Fibroblast of skin of right quadriceps (primary cell): ENCODE measurements at regions not wholly inside any gene's neighbourhood (a gene's known extent, or its start where the extent isn't known, plus 50 kb on each side); places are given as distances from the start of the nearest gene placed in this dataset.

Experiments used
- DNase-seq: peaks from one replicate; pipeline ENCODE4 v3.0.0-alpha.2; 2013

- DNase-seq: peak; percentile 72
Measured at GRCh38 chr3:66592927-66593625, 92.3 kb upstream of the LRIG1 start.

DNA sequence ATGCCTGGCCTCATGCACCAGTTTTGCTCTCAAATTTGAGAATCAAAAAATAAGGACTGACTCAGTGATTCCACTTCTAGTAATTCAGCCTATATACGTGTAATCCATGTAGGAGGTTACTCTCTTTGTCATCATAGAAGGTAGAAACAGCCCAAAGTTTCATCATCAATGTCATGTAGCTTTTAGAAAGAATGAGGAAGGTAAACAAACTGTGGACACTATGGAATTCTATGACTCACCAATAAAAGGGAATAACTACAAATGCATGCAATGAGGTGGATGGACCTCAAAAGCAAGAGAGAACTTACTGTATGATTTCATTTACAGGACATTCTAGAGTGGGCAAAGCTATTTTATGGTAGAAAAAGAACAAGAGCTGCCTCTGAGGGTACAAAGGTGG, 93.2 kb upstream of the LRIG1 start:
- peak; percentile 97 for DNase-seq

DNA sequence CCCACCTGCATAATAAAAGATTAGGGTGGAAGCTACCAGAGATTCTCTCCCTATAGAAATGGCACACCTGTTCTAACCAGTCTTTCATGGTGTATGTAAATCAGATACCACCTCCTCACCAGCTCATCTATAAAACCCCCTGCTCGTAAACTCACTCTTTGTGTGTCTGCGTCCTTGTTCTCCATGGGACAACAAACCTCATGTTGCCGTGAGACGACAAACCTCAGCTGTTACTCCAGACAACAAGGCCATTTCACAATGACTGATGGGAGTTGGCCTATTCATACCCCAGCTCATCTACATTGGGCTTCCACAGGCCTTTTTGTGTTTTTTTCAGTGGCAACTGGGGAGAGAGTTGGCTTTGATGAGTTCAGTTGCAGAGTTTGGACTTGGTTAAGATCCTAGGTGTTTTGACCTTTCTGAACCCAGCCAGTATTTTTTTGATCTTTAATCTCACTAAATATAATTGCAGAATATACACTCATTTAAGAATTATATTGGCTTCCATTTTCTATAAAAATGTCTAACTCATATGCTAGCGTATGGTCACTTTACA, 96.6 kb upstream of the LRIG1 start:
- DNase-seq: no peak

DNA sequence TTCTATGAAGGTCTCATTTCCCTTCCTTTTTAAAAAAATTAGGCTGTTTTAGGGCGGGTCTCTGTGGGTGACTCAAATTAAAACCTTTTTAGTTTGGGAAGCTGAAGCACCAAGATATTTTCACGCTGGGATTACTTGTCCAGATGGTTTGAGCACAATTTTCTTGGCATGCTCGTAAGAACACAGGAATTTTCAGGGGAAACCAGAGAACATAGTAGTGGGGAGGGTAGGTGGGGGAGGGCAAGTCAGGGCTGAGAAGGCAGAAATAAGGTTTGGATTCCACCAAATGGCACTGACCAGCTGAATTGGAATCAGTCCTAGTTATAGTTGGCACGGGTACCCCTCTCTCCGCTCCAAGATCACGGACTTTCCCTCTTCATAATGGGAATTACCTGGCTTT, 97.3 kb upstream of the LRIG1 start:
- peak; percentile 90 for DNase-seq

- no peak for DNase-seq
Measured at GRCh38 chr3:66602237-66602636, 101.4 kb upstream of the LRIG1 start.

DNA sequence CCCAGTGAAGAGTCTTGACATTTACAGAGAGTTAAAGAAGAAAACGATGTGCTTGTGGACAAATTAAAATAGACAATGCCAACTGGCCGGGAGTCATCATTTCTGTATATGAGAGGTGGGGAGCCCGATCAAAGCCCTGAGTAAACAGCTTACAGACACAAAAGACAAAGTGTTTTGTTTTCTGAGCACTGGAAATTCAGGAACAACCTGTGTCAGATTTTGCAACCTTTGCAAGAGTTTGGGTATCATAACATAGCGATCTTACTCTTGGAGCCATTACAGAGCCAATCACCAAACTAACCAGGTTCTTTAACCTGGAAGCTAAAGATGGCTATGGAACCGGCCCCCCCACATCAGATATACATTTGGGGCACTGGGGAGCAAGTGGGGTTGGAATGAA, 101.9 kb upstream of the LRIG1 start:
- DNase-seq: no peak

GRCh38 chr3:66603151-66603611, 102.4 kb upstream of the LRIG1 start:
- DNase-seq: peak; percentile 21

DNA sequence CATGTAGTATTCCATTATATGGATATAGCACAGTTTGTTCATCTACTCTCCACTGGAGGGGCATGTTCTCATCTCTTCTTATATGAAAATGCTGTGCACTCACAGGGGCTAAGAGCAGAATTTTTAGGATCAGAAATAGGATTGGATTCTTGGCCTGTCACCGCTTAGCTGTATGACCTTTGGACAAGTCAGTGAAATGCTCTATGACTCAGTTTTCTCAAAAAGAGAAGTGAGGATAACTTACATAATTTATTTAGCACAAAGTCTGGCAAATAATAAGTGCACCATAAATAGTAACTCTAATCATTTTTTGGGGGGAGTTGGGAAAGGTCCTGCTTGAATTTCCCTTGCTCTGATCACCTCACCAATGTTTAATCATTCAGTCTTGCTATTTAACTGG, 103.7 kb upstream of the LRIG1 start:
- no peak for DNase-seq

DNA sequence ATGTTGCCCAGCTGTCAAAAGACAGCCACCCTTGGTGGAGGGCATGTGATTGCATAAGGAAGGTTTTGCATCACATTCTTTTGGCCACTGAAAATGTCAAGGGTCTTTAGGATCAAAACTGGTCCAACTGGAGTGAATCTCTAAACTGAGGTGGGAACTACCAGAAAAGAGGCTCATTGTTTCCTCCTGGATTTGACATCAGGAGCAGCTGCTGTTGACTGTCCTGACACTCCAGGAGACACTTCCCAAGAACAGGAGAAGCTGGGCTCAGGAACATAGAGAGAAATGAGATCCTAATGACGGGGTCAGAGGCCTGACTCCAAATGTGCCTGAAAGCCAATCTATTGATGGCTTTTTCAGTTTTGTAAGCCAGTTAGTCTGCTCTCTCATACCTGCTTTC, 105.3 kb upstream of the LRIG1 start:
- no peak for DNase-seq

DNA sequence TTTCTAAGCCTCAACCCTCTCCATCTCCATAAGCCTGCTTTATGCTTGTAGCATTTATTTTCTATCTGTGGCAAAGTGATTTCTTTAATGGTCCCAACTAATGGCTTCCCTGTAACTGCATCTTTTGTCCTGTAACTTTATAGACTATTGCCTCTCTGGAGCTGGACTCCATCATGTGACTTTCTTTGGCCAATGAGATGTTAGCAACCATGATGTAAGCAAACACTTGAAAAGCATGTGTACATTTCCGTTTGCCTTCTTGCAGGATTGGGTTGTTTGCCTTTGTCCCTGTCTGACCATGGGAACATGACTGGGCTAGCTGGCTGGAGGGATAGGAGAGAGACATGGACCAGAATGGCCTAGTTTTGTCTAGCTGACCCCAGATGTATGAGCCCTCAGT, 106.0 kb upstream of the LRIG1 start:
- DNase-seq: no peak

DNA sequence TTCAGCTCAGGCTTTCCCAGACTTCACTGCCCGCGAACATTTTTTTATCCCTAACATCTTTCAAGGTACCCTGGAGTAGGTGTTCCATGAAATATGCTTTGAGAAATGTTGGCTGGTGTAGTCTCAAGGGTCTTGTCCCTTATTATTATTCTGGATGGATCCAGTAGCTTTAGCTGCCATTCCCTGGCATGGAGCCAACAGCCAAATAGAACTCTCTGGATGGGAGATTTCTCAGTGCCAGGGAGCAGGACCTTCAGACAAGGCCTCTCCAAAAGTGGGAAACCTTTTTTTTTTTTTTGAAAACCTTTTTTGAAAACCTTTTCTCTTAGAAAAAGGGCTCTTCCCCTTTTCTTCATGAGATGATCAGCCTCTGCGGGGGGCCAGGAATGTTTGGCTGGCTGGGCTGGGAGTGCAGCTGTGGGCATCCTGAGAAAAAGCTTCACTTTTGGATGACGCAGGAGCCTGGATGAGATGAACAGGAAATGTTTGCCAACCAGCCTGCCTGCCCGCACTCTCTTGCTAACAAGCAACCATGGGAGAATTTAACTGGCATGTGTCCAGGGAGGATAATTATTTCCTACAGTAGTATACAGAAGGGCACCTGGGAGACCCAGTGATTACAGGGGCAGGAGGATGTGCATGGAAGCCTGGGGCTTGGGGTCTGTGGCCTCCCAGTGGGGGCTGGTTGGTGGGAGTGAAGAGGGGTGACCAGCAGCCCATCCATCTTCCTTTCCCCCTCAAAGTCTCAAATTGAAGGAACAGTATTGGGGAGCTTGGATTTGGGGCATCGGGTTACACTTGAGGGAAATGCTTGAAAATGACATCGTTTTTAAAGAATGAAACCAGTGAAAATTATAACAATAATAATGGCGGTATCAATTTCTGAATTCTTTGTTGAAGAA, 109.1 kb upstream of the LRIG1 start:
- DNase-seq: peak; percentile 82

GRCh38 chr3:66610562-66610909, 109.7 kb upstream of the LRIG1 start:
- no peak for DNase-seq

- no peak for DNase-seq
Measured at GRCh38 chr3:66615643-66616301, 115.0 kb upstream of the LRIG1 start.

GRCh38 chr3:66617351-66617750, 116.5 kb upstream of the LRIG1 start:
- no peak for DNase-seq

GRCh38 chr3:66618066-66618465, 117.2 kb upstream of the LRIG1 start:
- peak; percentile 72 for DNase-seq

DNA sequence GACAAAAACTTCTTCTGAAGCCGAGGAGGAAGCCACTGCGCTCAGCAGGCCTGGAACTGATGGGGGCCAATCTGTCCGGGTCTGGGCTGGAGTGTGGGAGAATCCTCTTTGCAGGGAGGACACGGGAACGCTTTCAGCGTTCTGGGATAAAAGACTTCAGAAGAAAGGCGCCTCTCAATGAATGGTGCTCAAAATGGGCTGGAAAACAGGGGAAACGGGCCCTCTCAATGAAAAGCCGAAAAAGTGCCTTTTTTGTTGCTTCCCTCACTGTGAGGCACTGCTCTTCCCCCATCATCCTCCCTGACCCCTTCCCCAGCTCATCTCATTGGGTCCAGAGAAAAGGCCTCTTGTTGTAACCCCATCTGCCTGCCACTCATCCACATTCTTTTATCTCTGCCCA, 119.5 kb upstream of the LRIG1 start:
- no peak for DNase-seq

DNA sequence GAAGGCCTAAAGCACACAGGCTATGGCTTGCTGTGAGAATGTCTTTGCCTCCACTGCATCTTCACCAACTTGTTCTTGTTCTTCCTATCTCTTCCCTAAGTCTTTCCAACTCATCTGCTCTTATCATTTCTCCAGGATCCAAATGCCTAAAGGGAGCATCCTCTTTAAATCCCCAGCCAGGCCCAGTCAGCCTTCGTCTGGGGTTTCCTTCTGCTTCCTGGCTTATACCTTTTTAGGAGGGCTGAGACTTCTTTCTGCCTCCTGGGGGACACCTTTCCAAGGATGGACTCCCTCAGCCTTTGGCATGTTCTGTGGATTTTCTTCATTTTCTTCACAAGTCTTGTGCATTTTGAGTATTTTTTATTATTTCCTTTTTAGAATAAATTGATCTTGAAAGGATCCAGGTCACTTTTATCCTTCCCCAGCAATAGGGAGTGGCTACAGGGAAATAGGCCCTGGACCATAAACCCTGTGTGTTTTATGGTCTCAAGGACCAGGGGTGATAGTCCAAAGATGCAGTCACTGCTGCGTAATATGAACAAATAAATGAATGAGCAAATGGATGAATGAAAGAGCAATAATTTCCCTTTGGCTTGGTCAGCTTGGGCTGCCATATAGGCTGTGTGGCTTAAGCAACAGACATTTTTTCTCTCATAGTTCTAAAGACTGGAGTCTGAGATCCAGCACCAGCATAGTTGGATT, 122.1 kb upstream of the LRIG1 start:
- no peak for DNase-seq

DNA sequence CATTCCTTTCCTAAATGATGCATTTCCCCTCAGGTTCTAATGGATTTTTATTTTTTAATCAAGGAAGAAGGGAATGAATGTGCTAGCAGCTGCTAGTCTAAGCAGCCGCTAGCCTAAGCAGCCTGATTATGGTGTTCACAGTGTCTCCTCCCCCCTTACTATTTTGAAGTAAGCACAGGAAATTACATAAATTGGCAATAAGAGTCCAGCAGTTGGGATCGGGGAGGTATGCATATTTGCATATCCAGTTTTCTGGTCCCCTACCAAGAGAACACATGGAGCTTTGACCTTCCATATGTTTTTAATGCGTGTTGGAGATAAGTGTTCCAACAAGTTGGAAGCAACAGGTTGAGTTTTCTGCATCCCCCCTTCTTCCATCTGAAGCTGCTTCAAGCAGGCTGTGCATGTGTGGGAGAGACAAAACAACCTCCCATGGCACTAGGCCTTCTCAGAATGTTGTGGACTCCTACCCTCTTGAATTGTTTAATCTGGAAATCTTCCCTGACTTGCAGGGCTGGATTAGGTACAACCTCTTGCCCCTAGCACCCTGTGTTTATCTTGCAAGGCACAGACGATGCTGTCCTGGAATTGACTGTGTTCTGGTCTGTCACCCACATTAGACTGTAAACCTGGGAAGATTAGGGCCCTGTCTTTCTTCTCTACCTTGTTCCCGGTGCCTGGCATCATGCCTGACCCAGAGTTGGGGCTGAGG, 124.8 kb upstream of the LRIG1 start:
- peak; percentile 58 for DNase-seq

- peak; percentile 18 for DNase-seq
Measured at GRCh38 chr3:66629150-66629981, 128.5 kb upstream of the LRIG1 start.

- DNase-seq: peak; percentile 15
Measured at GRCh38 chr3:66629982-66630368, 129.2 kb upstream of the LRIG1 start.
